HEK293T (cell line): ENCODE measurements at regions not wholly inside any gene's neighbourhood (a gene's known extent, or its start where the extent isn't known, plus 50 kb on each side); places are given as distances from the start of the nearest gene placed in this dataset.

Experiments used
- CTCF ChIA-PET: fragments of 350-600 bp; formaldehyde crosslinking; extraction: SDS; loops from one replicate; lab custom pipeline; 2021; ENCODE audit warnings: antibody characterized with exemption, inconsistent platforms; lab: Yijun Ruan, JAX
- POLR2A ChIA-PET: fragments of 350-600 bp; formaldehyde crosslinking; extraction: SDS; loops from one replicate; lab custom pipeline; 2020; ENCODE audit warnings: antibody characterized with exemption, inconsistent platforms; lab: Yijun Ruan, JAX
- DNase-seq: peaks from one replicate; pipeline ENCODE4 v3.0.0; 2012; ENCODE audit warnings: mixed read lengths; ENCODE audit errors: extremely low spot score
- ARNT ChIP-seq: fragments of 450-650 bp; IDR thresholded peaks from 2 replicates; pipeline ENCODE4 v1.6.1; 2017; ENCODE audit warnings: mild to moderate bottlenecking
- BHLHE40 ChIP-seq: fragments of 450-650 bp; IDR thresholded peaks from 2 replicates; pipeline ENCODE4 v1.6.1; 2016; ENCODE audit warnings: mild to moderate bottlenecking, moderate library complexity, borderline replicate concordance
- CTBP1 ChIP-seq: fragments of 450-650 bp; IDR thresholded peaks from 2 replicates; pipeline ENCODE4 v1.6.1; 2016; ENCODE audit warnings: borderline replicate concordance
- ELF4 ChIP-seq: fragments of 450-650 bp; IDR thresholded peaks from 2 replicates; pipeline ENCODE4 v1.6.1; 2017; ENCODE audit warnings: antibody characterized with exemption
- FOXA1 ChIP-seq: fragments of 450-650 bp; IDR thresholded peaks from 2 replicates; pipeline ENCODE4 v1.6.1; 2016; ENCODE audit warnings: mild to moderate bottlenecking
- FOXK2 ChIP-seq: fragments of 450-650 bp; IDR thresholded peaks from 2 replicates; pipeline ENCODE4 v1.6.1; 2016; ENCODE audit warnings: mild to moderate bottlenecking
- FOXM1 ChIP-seq: fragments of 450-650 bp; IDR thresholded peaks from 2 replicates; pipeline ENCODE4 v1.6.1; 2017; ENCODE audit warnings: mild to moderate bottlenecking, borderline replicate concordance
- HDGF ChIP-seq: fragments of 450-650 bp; IDR thresholded peaks from 2 replicates; pipeline ENCODE4 v1.6.1; 2017; ENCODE audit warnings: antibody characterized with exemption, borderline replicate concordance
- L3MBTL2 ChIP-seq: fragments of 450-650 bp; conservative IDR thresholded peaks from 2 replicates; pipeline ENCODE4 v1.6.1; 2016; ENCODE audit warnings: mild to moderate bottlenecking
- LEF1 ChIP-seq: fragments of 450-650 bp; IDR thresholded peaks from 2 replicates; pipeline ENCODE4 v1.6.1; 2017; ENCODE audit warnings: mild to moderate bottlenecking, borderline replicate concordance
- NFRKB ChIP-seq: fragments of 450-650 bp; IDR thresholded peaks from 2 replicates; pipeline ENCODE4 v1.6.1; 2016; ENCODE audit warnings: mild to moderate bottlenecking, moderate library complexity
- SP1 ChIP-seq: fragments of 450-650 bp; IDR thresholded peaks from 2 replicates; pipeline ENCODE4 v1.6.1; 2017
- SUZ12 ChIP-seq: fragments of 450-650 bp; IDR thresholded peaks from 2 replicates; pipeline ENCODE4 v1.6.1; 2016; ENCODE audit warnings: mild to moderate bottlenecking
- TARDBP ChIP-seq: fragments of 450-650 bp; IDR thresholded peaks from 2 replicates; pipeline ENCODE4 v1.6.1; 2016
- ZNF384 ChIP-seq: fragments of 450-650 bp; IDR thresholded peaks from 2 replicates; pipeline ENCODE4 v1.6.1; 2016
- TF ChIP-seq, protein P1 (sequence below): fragments of 450-650 bp; IDR thresholded peaks from 2 replicates; pipeline ENCODE4 v1.6.1; 2016

DNA sequence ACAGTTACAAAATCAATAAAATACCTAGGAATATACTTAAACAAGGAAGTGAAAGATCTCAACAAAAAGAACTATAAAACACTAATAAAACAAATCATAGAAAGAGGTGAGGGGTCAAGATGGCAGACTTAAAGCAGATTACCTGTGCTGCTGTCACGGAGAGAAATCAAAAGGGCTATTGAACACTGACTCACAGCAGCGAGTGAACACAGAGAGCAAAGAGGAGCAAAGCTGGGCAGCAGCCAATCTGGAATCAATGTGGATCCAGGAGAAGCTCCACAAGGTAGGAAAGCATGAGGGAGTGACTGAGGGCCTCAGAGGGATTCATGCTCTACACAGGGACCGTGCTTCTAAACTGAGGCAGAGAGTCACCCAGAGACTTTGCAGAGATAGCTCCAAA, 562.0 kb upstream of the SEMA3D start:
- TF ChIP-seq L3MBTL2 (no peak), TARDBP (no peak), CTBP1 (no peak), BHLHE40 (no peak), SUZ12 (no peak), ELF4 (no peak), FOXK2 (no peak), SP1 (no peak), NFRKB (no peak), ARNT (no peak), FOXM1 (no peak), LEF1 (no peak), FOXA1 (no peak), HDGF (no peak), ZNF384 (no peak)
- TF ChIP-seq, protein P1, sequence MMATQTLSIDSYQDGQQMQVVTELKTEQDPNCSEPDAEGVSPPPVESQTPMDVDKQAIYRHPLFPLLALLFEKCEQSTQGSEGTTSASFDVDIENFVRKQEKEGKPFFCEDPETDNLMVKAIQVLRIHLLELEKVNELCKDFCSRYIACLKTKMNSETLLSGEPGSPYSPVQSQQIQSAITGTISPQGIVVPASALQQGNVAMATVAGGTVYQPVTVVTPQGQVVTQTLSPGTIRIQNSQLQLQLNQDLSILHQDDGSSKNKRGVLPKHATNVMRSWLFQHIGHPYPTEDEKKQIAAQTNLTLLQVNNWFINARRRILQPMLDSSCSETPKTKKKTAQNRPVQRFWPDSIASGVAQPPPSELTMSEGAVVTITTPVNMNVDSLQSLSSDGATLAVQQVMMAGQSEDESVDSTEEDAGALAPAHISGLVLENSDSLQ, result no peak
- POLR2A ChIA-PET, result no interaction called here
- CTCF ChIA-PET, result no interaction called here
- no peak for DNase-seq

DNA sequence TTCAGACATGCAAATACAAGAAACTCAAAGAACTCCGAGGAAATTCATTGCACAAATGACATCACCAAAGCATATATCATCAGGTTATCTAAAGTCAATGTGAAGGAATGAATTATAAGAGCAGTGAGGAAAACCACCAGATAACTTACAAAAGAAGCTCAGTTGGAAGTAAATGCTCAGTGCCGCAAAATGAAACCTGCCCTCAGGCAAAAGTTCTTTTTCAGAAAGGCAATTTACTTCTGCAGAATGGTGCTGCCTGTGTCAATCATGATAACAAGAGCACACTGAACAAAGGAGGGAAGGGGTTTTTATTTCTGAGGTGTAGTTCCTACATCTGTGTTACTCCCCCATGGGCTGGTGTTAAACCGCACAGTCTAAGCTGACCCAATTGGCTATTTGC, 550.6 kb upstream of the SEMA3D start:
- TF ChIP-seq NFRKB, result no peak
- TF ChIP-seq, protein P1, result 0 out of 2 replicates have a peak, but pooled peaks have one; percentile 22
- ChIA-PET CTCF (no interaction called here), POLR2A (no interaction called here)
- no peak for DNase-seq

DNA sequence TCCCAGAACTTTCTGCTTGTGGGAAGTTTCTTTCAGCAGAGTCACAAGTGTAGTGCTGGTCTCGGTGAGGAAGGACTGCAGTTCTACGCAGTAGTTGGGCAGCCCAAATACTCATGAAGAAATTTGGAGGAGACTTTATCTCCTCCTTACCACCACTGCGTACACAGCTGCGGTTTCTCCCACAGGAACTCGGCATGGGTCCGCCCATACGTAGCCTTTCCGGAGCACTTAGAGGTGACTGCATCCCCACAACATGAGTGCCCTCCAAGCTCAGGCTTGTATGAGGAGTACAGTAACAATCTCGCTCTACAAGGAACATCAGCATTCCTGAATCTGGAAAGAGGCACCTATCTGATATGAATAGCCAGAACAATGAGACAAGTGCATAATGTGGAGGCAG, 549.2 kb upstream of the SEMA3D start:
- CTCF ChIA-PET, result no interaction called here
- DNase-seq, result no peak
- TF ChIP-seq SUZ12, result no peak
- no peak for TF ChIP-seq TARDBP
- no peak for TF ChIP-seq ARNT
- no peak for TF ChIP-seq FOXK2
- TF ChIP-seq L3MBTL2, result no peak
- no peak for TF ChIP-seq FOXM1
- TF ChIP-seq, protein P1, result no peak
- POLR2A ChIA-PET, result no interaction called here

DNA sequence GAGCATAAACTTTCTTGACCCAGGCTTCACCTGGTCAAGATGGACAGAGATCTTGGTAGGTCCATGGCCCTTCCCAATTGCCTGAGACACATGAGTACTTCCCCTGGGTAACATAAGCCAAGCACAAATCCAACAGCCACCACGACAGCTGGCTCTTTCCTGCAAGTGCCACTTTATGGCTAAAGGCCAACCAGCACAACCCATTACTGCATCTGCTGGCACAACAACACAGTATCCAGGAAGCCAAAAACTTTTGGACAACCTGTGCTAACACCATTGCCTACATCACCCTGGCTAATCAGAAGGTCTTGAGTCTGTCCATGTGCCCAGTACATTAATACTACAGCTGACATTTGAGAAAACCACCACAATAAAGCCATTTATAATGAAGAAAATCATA, 548.0 kb upstream of the SEMA3D start:
- TF ChIP-seq FOXK2, result no peak
- no peak for TF ChIP-seq FOXM1
- ChIA-PET POLR2A (no interaction called here), CTCF (interaction anchor here (1.0 kb wide), 1 partner anchor 94 kb away, joined by 4 read pairs; no protein-coding TSS in a partner anchor)

DNA sequence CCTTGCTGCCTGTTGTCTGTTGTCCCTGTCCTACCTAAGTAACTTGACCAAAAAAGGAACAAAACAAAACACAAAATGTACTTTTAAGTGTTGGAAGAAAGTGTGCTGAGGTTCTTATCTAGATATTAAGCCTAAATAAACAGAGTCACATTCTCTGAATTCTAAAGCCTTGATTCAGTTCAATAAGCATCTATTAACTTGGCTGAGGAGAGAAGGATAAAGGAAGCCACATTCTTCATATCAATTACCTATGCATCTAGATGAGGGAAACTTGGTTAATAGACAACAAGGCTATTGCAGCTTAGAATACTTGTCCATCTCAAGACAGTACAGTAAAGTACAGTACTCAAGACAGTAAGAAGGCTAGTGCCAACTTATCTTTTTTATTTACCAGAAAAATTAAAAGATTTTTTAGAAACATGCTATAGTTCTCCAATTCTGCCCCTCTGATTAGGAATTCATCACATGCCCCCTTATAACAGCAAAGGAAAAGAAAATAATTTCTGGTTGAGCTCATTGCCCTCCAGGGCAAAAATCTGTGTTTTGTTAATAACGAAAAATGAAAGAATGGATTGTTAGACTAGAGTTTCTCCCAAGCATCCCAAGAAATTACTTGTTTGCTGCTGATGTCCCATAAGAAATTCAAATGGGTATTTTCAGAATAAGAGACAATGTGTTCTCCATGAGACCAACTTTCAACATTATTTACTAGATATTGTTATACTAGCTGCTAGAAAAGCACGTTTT, 546.5 kb upstream of the SEMA3D start:
- TF ChIP-seq, protein P1, result no peak
- TF ChIP-seq HDGF (no peak), TARDBP (no peak), FOXK2 (no peak), SUZ12 (no peak), ELF4 (no peak), NFRKB (no peak), FOXM1 (no peak), BHLHE40 (no peak), CTBP1 (no peak), LEF1 (no peak), ZNF384 (no peak), ARNT (no peak), L3MBTL2 (no peak), FOXA1 (no peak), SP1 (no peak)
- no peak for DNase-seq
- CTCF ChIA-PET, result interaction anchor here (1.0 kb wide), 1 partner anchor 96 kb away, joined by 4 read pairs; no protein-coding TSS in a partner anchor
- POLR2A ChIA-PET, result no interaction called here

More for the DNA sequence above, 548.0 kb upstream of the SEMA3D start:
- DNase-seq, result no peak

DNA sequence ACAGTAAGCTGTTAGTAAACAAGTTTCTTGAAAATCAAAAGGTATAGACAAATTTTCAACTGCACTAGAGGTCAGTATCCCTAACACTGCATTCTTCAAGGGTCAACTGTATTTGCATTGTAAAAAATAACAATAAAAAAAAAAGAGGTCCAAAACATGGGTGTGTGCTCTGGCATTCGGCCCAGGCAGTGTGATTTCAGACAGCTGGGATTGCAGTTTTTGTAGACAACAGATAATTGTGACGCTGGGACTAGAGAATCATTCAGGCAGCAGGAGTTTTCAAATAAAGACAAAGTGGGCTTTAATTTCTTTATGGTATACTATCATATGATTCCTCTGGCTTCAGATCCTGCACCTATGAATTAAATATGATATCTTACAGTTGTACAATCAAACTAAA, 543.2 kb upstream of the SEMA3D start:
- no peak for DNase-seq
- CTCF ChIA-PET, result no interaction called here
- TF ChIP-seq ELF4, result no peak
- TF ChIP-seq ZNF384, result no peak
- TF ChIP-seq CTBP1, result no peak
- TF ChIP-seq FOXA1, result no peak
- TF ChIP-seq FOXK2, result no peak
- TF ChIP-seq SUZ12, result no peak
- TF ChIP-seq BHLHE40, result no peak
- no peak for TF ChIP-seq HDGF
- TF ChIP-seq LEF1, result no peak
- TF ChIP-seq NFRKB, result no peak
- no peak for TF ChIP-seq TARDBP
- POLR2A ChIA-PET, result no interaction called here
